NCI-H446 treated with DMSO at 0.1 percent for 48 hours (cell line): ENCODE measurements at regions not wholly inside any gene's neighbourhood (a gene's known extent, or its start where the extent isn't known, plus 50 kb on each side); places are given as distances from the start of the nearest gene placed in this dataset.
"Not testable (repeated sequence)": the region's sequence is repeated elsewhere in the genome, so short reads cannot be mapped to it uniquely, and the experiment has no call there.

Experiments
- DNase-seq: peaks from one replicate; lab custom pipeline; 2025; lab: John Stamatoyannopoulos, UW

- DNase-seq, result no peak
These were observed 72.5 kb downstream of the RRAGC start for GRCh38 chr1:38787041-38787440.

GRCh38 chr1:38786040-38786436 is 73.5 kb downstream of the RRAGC start:
- DNase-seq, result no peak

GRCh38 chr1:38785285-38786039 is 74.1 kb downstream of the RRAGC start:
- DNase-seq, result no peak

- no peak for DNase-seq
These were observed 74.9 kb downstream of the RRAGC start for GRCh38 chr1:38784452-38785284.

GRCh38 chr1:38783640-38784229 is 75.8 kb downstream of the RRAGC start:
- DNase-seq, result no peak

GRCh38 chr1:38781872-38782617 is 77.5 kb downstream of the RRAGC start:
- DNase-seq, result no peak

GRCh38 chr1:38780133-38780532 is 79.4 kb downstream of the RRAGC start:
- DNase-seq, result no peak

GRCh38 chr1:38779491-38779890 is 80.1 kb downstream of the RRAGC start:
- no peak for DNase-seq

- no peak for DNase-seq
These were observed 81.1 kb downstream of the RRAGC start for GRCh38 chr1:38778521-38778920.

- DNase-seq, result no peak
These were observed 81.5 kb downstream of the RRAGC start for GRCh38 chr1:38778051-38778450.

- no peak for DNase-seq
These were observed 82.1 kb downstream of the RRAGC start for GRCh38 chr1:38777464-38777957.

- DNase-seq, result no peak
These were observed 83.0 kb downstream of the RRAGC start for GRCh38 chr1:38776466-38777065.

- no peak for DNase-seq
These were observed 84.3 kb downstream of the RRAGC start for GRCh38 chr1:38775175-38775845.

- DNase-seq, result no peak
These were observed 86.1 kb downstream of the RRAGC start for GRCh38 chr1:38773483-38773882.

- DNase-seq, result no peak
These were observed 86.6 kb downstream of the RRAGC start for GRCh38 chr1:38772953-38773352.

- DNase-seq, result no peak
These were observed 87.5 kb downstream of the RRAGC start for GRCh38 chr1:38772026-38772425.

- DNase-seq, result not testable (repeated sequence)
These were observed 88.9 kb downstream of the RRAGC start for GRCh38 chr1:38770516-38771173.

- DNase-seq, result no peak
These were observed 93.4 kb downstream of the RRAGC start for GRCh38 chr1:38766125-38766524.

GRCh38 chr1:38763121-38763520 is 96.5 kb downstream of the RRAGC start:
- no peak for DNase-seq

GRCh38 chr1:38760562-38760961 is 99.0 kb downstream of the RRAGC start:
- no peak for DNase-seq

- no peak for DNase-seq
These were observed 100.8 kb downstream of the RRAGC start for GRCh38 chr1:38758820-38759219.
